IMR-90 (cell line): ENCODE measurements at regions not wholly inside any gene's neighbourhood (a gene's known extent, or its start where the extent isn't known, plus 50 kb on each side); places are given as distances from the start of the nearest gene placed in this dataset.

Experiments used
- BHLHE40 ChIP-seq: fragments of 150-350 bp; IDR thresholded peaks from 2 replicates; pipeline ENCODE4 v1.6.1; 2016; ENCODE audit warnings: mild to moderate bottlenecking, low read depth, low read length
- CHD1 ChIP-seq: IDR thresholded peaks from 2 replicates; pipeline ENCODE4 v1.6.1; 2012; ENCODE audit warnings: low read depth, low read length, improper control_type of control experiment
- RFX5 ChIP-seq: IDR thresholded peaks from 2 replicates; pipeline ENCODE4 v1.8.0; 2012; ENCODE audit warnings: low read depth, mild to moderate bottlenecking, low read length, moderate library complexity
- TF ChIP-seq, protein P1 (sequence below): fragments of 150-350 bp; IDR thresholded peaks from 2 replicates; pipeline ENCODE4 v1.6.1; 2016; ENCODE audit warnings: low read depth, mild to moderate bottlenecking, low read length, moderate library complexity, borderline replicate concordance
- TF ChIP-seq, protein P2 (sequence below): conservative IDR thresholded peaks from 2 replicates; pipeline ENCODE4 v1.5.1; 2012; ENCODE audit warnings: mild to moderate bottlenecking, low read depth, low read length, improper control_type of control experiment

DNA sequence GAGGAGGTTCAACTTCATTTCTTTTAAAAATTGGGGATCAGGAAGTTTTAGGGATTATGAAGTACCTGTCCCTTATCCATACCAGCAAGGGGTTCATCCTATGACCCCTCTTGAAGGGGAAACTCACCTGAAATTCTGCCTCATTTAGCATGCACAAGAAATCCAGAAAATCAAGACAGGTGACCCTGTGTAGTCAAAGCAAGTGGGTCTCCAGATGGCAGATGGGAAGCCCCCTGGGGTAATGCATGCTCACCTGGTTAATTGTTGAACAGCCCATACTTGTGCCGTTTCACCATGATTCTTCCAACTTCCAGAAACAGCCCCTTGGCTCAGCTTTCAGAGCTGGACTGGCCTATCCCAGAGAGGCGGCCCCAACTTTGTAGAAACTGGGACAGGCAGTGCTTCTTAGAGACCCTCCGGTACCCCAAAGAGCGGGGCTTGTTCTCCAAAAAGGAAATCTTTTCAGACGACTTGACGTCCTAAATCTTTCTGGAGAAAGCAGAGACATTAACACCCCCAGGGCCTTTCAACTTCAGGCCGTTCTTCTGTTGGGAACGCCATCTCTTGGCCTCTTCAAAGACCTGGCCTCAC, 66.3 kb upstream of the ESRRB start (continued):
- TF ChIP-seq, protein P1, sequence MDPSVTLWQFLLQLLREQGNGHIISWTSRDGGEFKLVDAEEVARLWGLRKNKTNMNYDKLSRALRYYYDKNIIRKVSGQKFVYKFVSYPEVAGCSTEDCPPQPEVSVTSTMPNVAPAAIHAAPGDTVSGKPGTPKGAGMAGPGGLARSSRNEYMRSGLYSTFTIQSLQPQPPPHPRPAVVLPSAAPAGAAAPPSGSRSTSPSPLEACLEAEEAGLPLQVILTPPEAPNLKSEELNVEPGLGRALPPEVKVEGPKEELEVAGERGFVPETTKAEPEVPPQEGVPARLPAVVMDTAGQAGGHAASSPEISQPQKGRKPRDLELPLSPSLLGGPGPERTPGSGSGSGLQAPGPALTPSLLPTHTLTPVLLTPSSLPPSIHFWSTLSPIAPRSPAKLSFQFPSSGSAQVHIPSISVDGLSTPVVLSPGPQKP: no peak
- TF ChIP-seq CHD1 (no peak), BHLHE40 (no peak), RFX5 (no peak)
- TF ChIP-seq, protein P2, sequence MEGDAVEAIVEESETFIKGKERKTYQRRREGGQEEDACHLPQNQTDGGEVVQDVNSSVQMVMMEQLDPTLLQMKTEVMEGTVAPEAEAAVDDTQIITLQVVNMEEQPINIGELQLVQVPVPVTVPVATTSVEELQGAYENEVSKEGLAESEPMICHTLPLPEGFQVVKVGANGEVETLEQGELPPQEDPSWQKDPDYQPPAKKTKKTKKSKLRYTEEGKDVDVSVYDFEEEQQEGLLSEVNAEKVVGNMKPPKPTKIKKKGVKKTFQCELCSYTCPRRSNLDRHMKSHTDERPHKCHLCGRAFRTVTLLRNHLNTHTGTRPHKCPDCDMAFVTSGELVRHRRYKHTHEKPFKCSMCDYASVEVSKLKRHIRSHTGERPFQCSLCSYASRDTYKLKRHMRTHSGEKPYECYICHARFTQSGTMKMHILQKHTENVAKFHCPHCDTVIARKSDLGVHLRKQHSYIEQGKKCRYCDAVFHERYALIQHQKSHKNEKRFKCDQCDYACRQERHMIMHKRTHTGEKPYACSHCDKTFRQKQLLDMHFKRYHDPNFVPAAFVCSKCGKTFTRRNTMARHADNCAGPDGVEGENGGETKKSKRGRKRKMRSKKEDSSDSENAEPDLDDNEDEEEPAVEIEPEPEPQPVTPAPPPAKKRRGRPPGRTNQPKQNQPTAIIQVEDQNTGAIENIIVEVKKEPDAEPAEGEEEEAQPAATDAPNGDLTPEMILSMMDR: no peak
